Calu3 (cell line): ENCODE measurements at regions not wholly inside any gene's neighbourhood (a gene's known extent, or its start where the extent isn't known, plus 50 kb on each side); places are given as distances from the start of the nearest gene placed in this dataset.

ENCODE experiments used
- BruUV-seq: library from RNA; stranded (reverse); fragments of 400-500 nt; replicated peaks from 2 replicates; lab custom pipeline; 2021; lab: Mats Ljungman, UMichigan
- CTCF ChIA-PET: fragments of 300-600 bp; sonication (Branson Sonifier 250); formaldehyde crosslinking; loops from one replicate; lab custom pipeline; 2022; ENCODE audit warnings: antibody characterized with exemption; lab: Charles Lee
- DNase-seq: peaks from one replicate; pipeline ENCODE4 v3.0.0; 2022
- H3K27ac Mint-ChIP-seq: one replicate; pipeline ENCODE4 v1.8.0; 2022; ENCODE audit warnings: mixed read lengths; ENCODE audit not compliant: unreplicated experiment
- H3K27me3 Mint-ChIP-seq: one replicate; pipeline ENCODE4 v1.8.0; 2022; ENCODE audit warnings: mixed read lengths; ENCODE audit not compliant: unreplicated experiment
- H3K36me3 Mint-ChIP-seq: one replicate; pipeline ENCODE4 v1.8.0; 2022; ENCODE audit warnings: mild to moderate bottlenecking, moderate library complexity, mixed read lengths; ENCODE audit not compliant: insufficient read depth, unreplicated experiment
- H3K4me1 Mint-ChIP-seq: one replicate; pipeline ENCODE4 v1.8.0; 2022; ENCODE audit warnings: mild to moderate bottlenecking, low read depth, mixed read lengths; ENCODE audit not compliant: unreplicated experiment
- H3K4me3 Mint-ChIP-seq: one replicate; pipeline ENCODE4 v1.8.0; 2022; ENCODE audit warnings: mild to moderate bottlenecking, low read depth, moderate library complexity, mixed read lengths; ENCODE audit not compliant: unreplicated experiment
- H3K9me3 Mint-ChIP-seq: one replicate; pipeline ENCODE4 v1.8.0; 2022; ENCODE audit warnings: low read depth, mixed read lengths; ENCODE audit not compliant: unreplicated experiment
- CTCF ChIP-seq: fragments of 200-600 bp; IDR thresholded peaks from one replicate; pipeline ENCODE4 v1.8.0; 2022; ENCODE audit warnings: antibody characterized with exemption; ENCODE audit not compliant: unreplicated experiment
- intact Hi-C: fragments of 100-400 bp; cut with micrococcal nuclease; formaldehyde crosslinking; loops from one replicate; pipeline ENCODE4 v1.10.0; 2022; ENCODE audit not compliant: unreplicated experiment

GRCh38 chr12:20248646-20249045 is 119.7 kb upstream of the PDE3A start:
- Mint-ChIP-seq H3K27ac (no peak overlapping the region), H3K4me1 (no peaks in the 10 kb centered on the region), H3K4me3 (no peak overlapping the region), H3K36me3 (no peaks in the 10 kb centered on the region), H3K9me3 (no peaks in the 10 kb centered on the region), H3K27me3 (no peaks in the 10 kb centered on the region)
- BruUV-seq = no TSS peak
- intact Hi-C loops = no loop called here
- peak; percentile 1 for DNase-seq
- CTCF ChIA-PET = interaction anchor here (0.6 kb wide), 1 partner anchor 333 kb away, joined by 3 read pairs; no protein-coding TSS in a partner anchor
- no peak for TF ChIP-seq CTCF

GRCh38 chr12:20250761-20251160 is 117.6 kb upstream of the PDE3A start:
- CTCF ChIA-PET = no interaction called here
- H3K27me3 Mint-ChIP-seq = no peaks in the 10 kb centered on the region
- BruUV-seq = no TSS peak
- H3K4me1 Mint-ChIP-seq = no peaks in the 10 kb centered on the region
- H3K36me3 Mint-ChIP-seq = no peaks in the 10 kb centered on the region
- no peaks in the 10 kb centered on the region for H3K9me3 Mint-ChIP-seq
- H3K27ac Mint-ChIP-seq = no peak overlapping the region
- no peak overlapping the region for H3K4me3 Mint-ChIP-seq
- no peak for DNase-seq
- TF ChIP-seq CTCF = no peak
- intact Hi-C loops = no loop called here

GRCh38 chr12:20257311-20257710 is 111.0 kb upstream of the PDE3A start:
- no peak overlapping the region for H3K4me3 Mint-ChIP-seq
- BruUV-seq = no TSS peak
- H3K4me1 Mint-ChIP-seq = no peaks in the 10 kb centered on the region
- intact Hi-C loops = no loop called here
- H3K27me3 Mint-ChIP-seq = no peaks in the 10 kb centered on the region
- CTCF ChIA-PET = no interaction called here
- no peaks in the 10 kb centered on the region for H3K36me3 Mint-ChIP-seq
- no peak for TF ChIP-seq CTCF
- H3K9me3 Mint-ChIP-seq = no peaks in the 10 kb centered on the region
- H3K27ac Mint-ChIP-seq = no peak overlapping the region
- DNase-seq = no peak

GRCh38 chr12:20259786-20260185 is 108.6 kb upstream of the PDE3A start:
- no peaks in the 10 kb centered on the region for H3K4me1 Mint-ChIP-seq
- intact Hi-C loops = no loop called here
- no peak overlapping the region for H3K27ac Mint-ChIP-seq
- CTCF ChIA-PET = no interaction called here
- no peaks in the 10 kb centered on the region for H3K9me3 Mint-ChIP-seq
- H3K4me3 Mint-ChIP-seq = no peak overlapping the region
- BruUV-seq = no TSS peak
- H3K36me3 Mint-ChIP-seq = no peaks in the 10 kb centered on the region
- DNase-seq = no peak
- no peaks in the 10 kb centered on the region for H3K27me3 Mint-ChIP-seq
- TF ChIP-seq CTCF = no peak
